ENCODE measurements at regions not wholly inside any gene's neighbourhood (a gene's known extent, or its start where the extent isn't known, plus 50 kb on each side); places are given as distances from the start of the nearest gene placed in this dataset.

DNA sequence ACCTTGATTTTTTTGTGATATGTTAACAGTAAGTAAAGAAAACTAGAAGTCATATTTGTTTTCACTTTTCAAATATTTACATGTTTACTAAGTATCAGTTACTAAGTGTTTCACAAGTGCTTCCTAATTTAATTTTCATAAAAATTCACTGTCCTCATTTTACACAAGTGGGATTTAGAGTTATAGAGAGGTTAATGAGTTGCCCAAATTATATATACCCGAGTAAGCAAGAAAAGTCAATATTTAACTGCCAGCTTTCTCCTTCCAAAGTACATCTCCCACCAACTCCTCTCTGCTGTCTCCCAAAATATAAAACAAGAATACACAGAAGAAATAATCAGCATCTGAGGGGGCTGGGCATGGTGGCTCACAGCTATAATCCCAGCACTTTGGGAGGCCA is 896.7 kb upstream of the ANO3 start:
- H3K27me3 ChIP-seq (ENCODE audit: control insufficient read depth, insufficient read depth, low read length): no peaks in the 10 kb centered on the region
- CTCF ChIA-PET: no interaction called here

DNA sequence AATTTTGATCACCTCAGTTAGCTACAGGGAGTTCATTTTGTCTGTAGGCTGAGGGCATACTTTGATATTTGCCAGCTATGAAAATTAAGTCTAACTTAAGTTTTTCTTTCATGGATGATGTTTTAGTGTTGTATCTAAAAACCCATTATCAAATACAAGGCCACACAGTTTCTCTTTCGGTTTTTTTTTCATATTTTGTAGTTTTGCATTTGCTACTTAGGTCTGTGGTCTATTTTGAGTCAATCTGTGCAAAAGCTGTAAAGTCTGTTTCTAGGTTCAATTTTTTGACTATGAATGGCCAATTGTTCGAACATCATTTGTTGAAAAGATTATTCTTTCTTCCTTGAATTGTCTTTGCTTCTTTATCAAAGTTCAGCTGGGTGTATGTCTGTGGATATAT is 895.6 kb upstream of the ANO3 start:
- Histone ChIP-seq H3K27me3 (ENCODE audit: control insufficient read depth, insufficient read depth, low read length) (no peaks in the 10 kb centered on the region), H3K4me3 (ENCODE audit: low read depth, low read length) (no peak overlapping the region), H3K36me3 (ENCODE audit: control insufficient read depth, insufficient read depth, low read length) (no peaks in the 10 kb centered on the region)
- DNase-seq (ENCODE audit: low read depth): no peak
- TF ChIP-seq, protein P1, sequence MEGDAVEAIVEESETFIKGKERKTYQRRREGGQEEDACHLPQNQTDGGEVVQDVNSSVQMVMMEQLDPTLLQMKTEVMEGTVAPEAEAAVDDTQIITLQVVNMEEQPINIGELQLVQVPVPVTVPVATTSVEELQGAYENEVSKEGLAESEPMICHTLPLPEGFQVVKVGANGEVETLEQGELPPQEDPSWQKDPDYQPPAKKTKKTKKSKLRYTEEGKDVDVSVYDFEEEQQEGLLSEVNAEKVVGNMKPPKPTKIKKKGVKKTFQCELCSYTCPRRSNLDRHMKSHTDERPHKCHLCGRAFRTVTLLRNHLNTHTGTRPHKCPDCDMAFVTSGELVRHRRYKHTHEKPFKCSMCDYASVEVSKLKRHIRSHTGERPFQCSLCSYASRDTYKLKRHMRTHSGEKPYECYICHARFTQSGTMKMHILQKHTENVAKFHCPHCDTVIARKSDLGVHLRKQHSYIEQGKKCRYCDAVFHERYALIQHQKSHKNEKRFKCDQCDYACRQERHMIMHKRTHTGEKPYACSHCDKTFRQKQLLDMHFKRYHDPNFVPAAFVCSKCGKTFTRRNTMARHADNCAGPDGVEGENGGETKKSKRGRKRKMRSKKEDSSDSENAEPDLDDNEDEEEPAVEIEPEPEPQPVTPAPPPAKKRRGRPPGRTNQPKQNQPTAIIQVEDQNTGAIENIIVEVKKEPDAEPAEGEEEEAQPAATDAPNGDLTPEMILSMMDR (IDR thresholded peaks at IDR 0.05; ENCODE audit: insufficient read depth, low read depth, low read length): no peak
- ChIA-PET POLR2A (no interaction called here), CTCF (no interaction called here)

More for the DNA sequence above, 896.7 kb upstream of the ANO3 start:
- no peaks in the 10 kb centered on the region for H3K36me3 ChIP-seq (ENCODE audit: control insufficient read depth, insufficient read depth, low read length)
- TF ChIP-seq, protein P1 (IDR thresholded peaks at IDR 0.05; ENCODE audit: insufficient read depth, low read depth, low read length): no peak
- POLR2A ChIA-PET: no interaction called here
- no peak overlapping the region for H3K4me3 ChIP-seq (ENCODE audit: low read depth, low read length)
- no peak for DNase-seq (ENCODE audit: low read depth)

DNA sequence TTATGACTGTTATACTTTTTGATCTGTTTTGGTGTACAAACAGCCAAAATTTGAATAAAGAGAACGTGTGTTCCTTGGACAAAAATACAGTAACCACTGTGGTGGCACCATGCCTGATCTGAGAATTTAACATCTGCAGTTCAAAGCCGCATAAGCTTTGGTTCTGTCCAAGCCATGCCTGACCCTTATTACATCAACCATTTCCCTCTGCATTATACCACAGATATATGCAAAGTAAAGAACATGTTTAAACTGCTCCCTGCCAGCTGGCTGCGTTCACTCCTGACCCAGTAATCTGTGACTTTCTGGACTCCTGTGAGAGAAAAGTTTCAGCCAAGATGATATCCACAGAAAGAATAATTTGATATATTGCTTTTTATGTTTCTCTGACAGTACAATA is 890.5 kb upstream of the ANO3 start:
- no peaks in the 10 kb centered on the region for H3K36me3 ChIP-seq (ENCODE audit: control insufficient read depth, insufficient read depth, low read length)
- DNase-seq (ENCODE audit: low read depth): no peak
- TF ChIP-seq, protein P1 (IDR thresholded peaks at IDR 0.05; ENCODE audit: insufficient read depth, low read depth, low read length): no peak
- no peak overlapping the region for H3K4me3 ChIP-seq (ENCODE audit: low read depth, low read length)
- ChIA-PET POLR2A (no interaction called here), CTCF (no interaction called here)
- H3K27me3 ChIP-seq (ENCODE audit: control insufficient read depth, insufficient read depth, low read length): no peaks in the 10 kb centered on the region

DNA sequence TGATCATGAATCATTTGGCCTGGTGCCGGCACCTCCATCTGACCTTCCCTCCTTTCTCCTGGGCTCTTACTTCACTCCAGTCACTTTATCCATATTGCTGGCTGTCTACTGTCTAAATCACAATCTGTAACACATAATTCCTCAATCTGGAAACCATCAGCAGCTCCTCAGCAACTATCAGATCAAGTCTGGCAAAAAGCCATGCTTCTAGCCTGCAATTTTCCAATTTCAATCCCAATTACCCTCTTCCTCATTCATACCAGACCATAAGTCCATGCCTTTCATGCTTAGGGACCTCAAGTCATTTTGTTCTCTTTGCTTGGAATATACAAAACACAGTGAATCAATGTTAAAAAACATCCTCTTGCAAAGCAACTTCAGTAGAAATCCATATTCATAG is 882.8 kb upstream of the ANO3 start:
- ChIA-PET POLR2A (no interaction called here), CTCF (no interaction called here)
- Histone ChIP-seq H3K4me3 (ENCODE audit: low read depth, low read length) (no peak overlapping the region), H3K27me3 (ENCODE audit: control insufficient read depth, insufficient read depth, low read length) (no peaks in the 10 kb centered on the region), H3K36me3 (ENCODE audit: control insufficient read depth, insufficient read depth, low read length) (no peaks in the 10 kb centered on the region)
- TF ChIP-seq, protein P1 (IDR thresholded peaks at IDR 0.05; ENCODE audit: insufficient read depth, low read depth, low read length): no peak
- DNase-seq (ENCODE audit: low read depth): no peak

DNA sequence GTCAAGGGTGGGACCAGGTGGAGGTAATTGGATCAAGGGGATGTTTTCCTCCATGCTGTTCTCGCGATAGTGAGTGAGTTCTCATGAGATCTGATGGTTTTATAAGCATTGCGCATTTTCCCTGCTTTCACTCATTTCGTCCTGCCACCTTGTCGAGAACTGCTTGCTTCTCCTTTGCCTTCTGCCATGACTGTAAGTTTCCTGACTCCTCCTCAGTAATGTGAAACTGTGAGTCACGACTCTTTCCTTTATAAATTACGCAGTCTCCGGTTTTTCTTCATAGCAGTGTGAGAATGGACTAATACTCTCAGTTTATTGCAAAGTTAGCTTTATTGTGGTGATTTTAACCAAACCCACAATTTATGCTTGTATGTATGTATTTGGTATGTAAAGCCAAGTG is 878.5 kb upstream of the ANO3 start:
- TF ChIP-seq, protein P1 (IDR thresholded peaks at IDR 0.05; ENCODE audit: insufficient read depth, low read depth, low read length): no peak
- H3K4me3 ChIP-seq (ENCODE audit: low read depth, low read length): no peak overlapping the region
- ChIA-PET POLR2A (no interaction called here), CTCF (no interaction called here)
- H3K27me3 ChIP-seq (ENCODE audit: control insufficient read depth, insufficient read depth, low read length): no peaks in the 10 kb centered on the region
- no peaks in the 10 kb centered on the region for H3K36me3 ChIP-seq (ENCODE audit: control insufficient read depth, insufficient read depth, low read length)
- no peak for DNase-seq (ENCODE audit: low read depth)
